HPDE6-E6E7 (cell line): ENCODE measurements at regions not wholly inside any gene's neighbourhood (a gene's known extent, or its start where the extent isn't known, plus 50 kb on each side); places are given as distances from the start of the nearest gene placed in this dataset.

Source experiments
- DNase-seq: peaks from one replicate; pipeline ENCODE4 v3.0.0; 2011; ENCODE audit warnings: missing footprints; ENCODE audit errors: extremely low spot score

- DNase-seq, result no peak
Observed at GRCh38 chr13:73131247-73131646, 72.4 kb downstream of the KLF5 start.

GRCh38 chr13:73129023-73129422, 70.2 kb downstream of the KLF5 start:
- no peak for DNase-seq
